ENCODE measurements at regions not wholly inside any gene's neighbourhood (a gene's known extent, or its start where the extent isn't known, plus 50 kb on each side); places are given as distances from the start of the nearest gene placed in this dataset.

DNA sequence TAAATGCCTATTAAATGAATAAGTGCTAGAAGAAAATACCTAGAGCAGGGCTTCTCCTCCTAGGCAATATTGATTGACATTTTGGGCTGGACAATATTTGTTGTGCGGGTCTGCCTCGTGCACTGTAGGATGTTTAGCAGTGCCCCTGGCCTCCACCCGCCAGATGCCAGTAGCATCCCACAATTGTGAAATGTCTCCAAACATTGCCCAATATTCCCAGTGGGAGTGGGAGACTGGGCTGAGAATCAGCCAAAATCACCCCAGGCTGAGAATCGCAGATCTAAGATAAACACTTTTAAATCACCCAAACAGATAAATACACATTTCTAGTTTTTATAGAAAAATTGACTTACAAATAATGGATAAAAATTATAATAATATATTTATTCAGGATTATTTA is 916.2 kb upstream of the LCORL start:
- TF ChIP-seq, protein P1, sequence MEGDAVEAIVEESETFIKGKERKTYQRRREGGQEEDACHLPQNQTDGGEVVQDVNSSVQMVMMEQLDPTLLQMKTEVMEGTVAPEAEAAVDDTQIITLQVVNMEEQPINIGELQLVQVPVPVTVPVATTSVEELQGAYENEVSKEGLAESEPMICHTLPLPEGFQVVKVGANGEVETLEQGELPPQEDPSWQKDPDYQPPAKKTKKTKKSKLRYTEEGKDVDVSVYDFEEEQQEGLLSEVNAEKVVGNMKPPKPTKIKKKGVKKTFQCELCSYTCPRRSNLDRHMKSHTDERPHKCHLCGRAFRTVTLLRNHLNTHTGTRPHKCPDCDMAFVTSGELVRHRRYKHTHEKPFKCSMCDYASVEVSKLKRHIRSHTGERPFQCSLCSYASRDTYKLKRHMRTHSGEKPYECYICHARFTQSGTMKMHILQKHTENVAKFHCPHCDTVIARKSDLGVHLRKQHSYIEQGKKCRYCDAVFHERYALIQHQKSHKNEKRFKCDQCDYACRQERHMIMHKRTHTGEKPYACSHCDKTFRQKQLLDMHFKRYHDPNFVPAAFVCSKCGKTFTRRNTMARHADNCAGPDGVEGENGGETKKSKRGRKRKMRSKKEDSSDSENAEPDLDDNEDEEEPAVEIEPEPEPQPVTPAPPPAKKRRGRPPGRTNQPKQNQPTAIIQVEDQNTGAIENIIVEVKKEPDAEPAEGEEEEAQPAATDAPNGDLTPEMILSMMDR (IDR thresholded peaks at IDR 0.05): no peak
- TF ChIP-seq POLR2A (IDR thresholded peaks at IDR 0.05): no peak

Data from esophagus squamous epithelium (tissue), 4 donors.